GM06990 (cell line): ENCODE measurements at regions not wholly inside any gene's neighbourhood (a gene's known extent, or its start where the extent isn't known, plus 50 kb on each side); places are given as distances from the start of the nearest gene placed in this dataset.

Experiments
- DNase-seq: peaks from one replicate; pipeline ENCODE4 v3.0.0-alpha.2; 2011; ENCODE audit not compliant: insufficient read length; ENCODE audit errors: extremely low read depth
- H3K27me3 ChIP-seq: replicated peaks from 2 replicates; pipeline ENCODE4 v1.6.0; 2011; ENCODE audit warnings: low read length; ENCODE audit not compliant: control insufficient read depth, insufficient read depth
- H3K36me3 ChIP-seq: 2 replicates; pipeline ENCODE4 v1.5.1; 2011; ENCODE audit warnings: low read length; ENCODE audit not compliant: control insufficient read depth, insufficient read depth
- H3K4me3 ChIP-seq: replicated peaks from 2 replicates; pipeline ENCODE4 v1.5.1; 2011; ENCODE audit warnings: low read depth, mild to moderate bottlenecking, control low read depth, low read length
- TF ChIP-seq, protein P1 (sequence below): IDR thresholded peaks from 2 replicates; pipeline ENCODE4 v1.5.1; 2011; ENCODE audit warnings: low read length, control low read depth, mild to moderate bottlenecking, inconsistent platforms; ENCODE audit not compliant: insufficient read depth, poor library complexity, severe bottlenecking

DNA sequence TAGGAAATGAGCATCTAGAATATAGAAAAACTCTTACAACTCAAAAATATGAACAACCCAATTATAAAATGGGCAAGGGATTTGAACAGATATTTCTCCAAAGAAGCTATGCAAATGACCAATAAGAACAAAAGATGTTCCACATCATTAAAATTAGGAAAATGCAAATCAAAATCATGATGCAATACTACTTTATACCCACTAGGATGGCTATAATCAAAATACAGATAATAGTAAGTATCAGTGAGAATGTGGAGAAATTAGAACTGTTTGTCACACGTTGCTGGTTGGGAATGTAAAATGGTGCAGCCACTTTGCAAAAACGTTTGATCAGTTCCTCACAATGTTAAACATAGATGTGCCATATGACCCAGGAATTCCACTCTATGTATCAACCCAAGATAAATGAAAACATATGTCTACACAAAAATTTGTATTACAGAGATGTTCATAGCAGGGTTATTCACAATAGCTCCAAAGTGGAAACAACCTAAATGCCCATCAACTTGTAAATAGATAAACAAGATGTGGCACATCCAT, 558.4 kb downstream of the SLC4A3 start:
- no peaks in the 10 kb centered on the region for H3K27me3 ChIP-seq
- TF ChIP-seq, protein P1, sequence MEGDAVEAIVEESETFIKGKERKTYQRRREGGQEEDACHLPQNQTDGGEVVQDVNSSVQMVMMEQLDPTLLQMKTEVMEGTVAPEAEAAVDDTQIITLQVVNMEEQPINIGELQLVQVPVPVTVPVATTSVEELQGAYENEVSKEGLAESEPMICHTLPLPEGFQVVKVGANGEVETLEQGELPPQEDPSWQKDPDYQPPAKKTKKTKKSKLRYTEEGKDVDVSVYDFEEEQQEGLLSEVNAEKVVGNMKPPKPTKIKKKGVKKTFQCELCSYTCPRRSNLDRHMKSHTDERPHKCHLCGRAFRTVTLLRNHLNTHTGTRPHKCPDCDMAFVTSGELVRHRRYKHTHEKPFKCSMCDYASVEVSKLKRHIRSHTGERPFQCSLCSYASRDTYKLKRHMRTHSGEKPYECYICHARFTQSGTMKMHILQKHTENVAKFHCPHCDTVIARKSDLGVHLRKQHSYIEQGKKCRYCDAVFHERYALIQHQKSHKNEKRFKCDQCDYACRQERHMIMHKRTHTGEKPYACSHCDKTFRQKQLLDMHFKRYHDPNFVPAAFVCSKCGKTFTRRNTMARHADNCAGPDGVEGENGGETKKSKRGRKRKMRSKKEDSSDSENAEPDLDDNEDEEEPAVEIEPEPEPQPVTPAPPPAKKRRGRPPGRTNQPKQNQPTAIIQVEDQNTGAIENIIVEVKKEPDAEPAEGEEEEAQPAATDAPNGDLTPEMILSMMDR, result no peak
- H3K36me3 ChIP-seq, result no peaks in the 10 kb centered on the region
- no peak for DNase-seq
- no peak overlapping the region for H3K4me3 ChIP-seq

DNA sequence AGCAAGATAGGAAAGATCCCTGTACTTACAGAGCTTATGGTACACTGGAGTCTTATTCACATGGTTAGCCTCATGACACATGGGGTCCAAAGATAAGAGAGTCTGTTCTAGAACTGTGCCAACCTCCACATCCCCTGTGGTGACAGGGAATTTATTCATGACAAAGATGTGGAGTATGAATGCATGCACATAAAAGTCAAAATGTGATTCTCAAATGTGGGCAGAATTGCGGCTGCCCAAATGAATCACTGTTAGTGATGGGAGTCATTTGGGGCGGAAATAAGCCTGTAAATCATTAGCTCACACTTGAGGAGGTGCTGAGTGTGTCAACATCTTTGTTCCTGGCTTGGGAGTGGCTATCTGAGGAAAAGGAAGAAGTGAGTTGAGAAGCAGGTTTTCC, 560.6 kb downstream of the SLC4A3 start:
- Histone ChIP-seq H3K27me3 (no peaks in the 10 kb centered on the region), H3K4me3 (no peak overlapping the region), H3K36me3 (no peaks in the 10 kb centered on the region)
- no peak for DNase-seq
- TF ChIP-seq, protein P1, result no peak

DNA sequence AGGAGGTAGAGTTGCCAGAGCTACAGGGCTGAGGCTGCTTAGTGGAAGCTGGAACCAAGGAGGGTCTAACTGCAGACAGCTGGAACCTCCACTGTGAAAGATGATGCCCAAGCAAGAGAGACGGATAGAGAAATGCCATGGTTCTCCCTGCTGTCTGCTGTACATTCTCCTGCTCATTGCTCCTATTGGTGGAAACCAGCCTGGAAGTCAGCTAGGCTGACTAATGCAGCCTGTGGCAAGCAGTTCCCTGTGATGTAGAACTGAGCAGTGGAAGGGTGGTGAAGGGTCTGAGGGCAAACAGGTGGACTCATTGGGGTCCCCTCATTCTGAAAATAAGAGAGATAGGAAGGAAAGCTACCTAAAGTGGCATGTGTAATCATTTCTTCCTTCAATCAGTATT, 563.6 kb downstream of the SLC4A3 start:
- TF ChIP-seq, protein P1, result no peak
- H3K27me3 ChIP-seq, result no peaks in the 10 kb centered on the region
- no peak for DNase-seq

DNA sequence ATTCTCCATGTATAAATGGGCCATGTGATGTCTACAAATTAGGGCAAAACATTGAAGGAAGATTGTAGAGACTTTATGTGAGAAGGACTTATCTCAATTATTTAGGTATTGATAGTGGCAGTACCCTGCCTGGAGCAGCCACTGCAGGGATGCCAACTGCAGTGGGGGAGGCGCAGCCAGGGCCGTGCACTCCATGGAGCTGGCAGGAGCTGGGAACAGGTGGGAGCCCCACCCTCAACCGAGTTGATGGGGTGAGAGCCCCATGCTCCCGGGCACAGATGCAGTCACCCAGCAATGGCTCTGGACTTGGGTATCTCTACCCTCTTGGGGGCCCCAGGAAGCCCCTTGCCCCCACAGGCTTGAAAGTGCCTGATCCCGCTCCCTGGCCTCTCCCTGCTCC, 564.3 kb downstream of the SLC4A3 start:
- Histone ChIP-seq H3K4me3 (no peak overlapping the region), H3K36me3 (no peaks in the 10 kb centered on the region), H3K27me3 (no peaks in the 10 kb centered on the region)
- TF ChIP-seq, protein P1, result no peak
- no peak for DNase-seq

More for the DNA sequence above, 563.6 kb downstream of the SLC4A3 start:
- Histone ChIP-seq H3K4me3 (no peak overlapping the region), H3K36me3 (no peaks in the 10 kb centered on the region)

DNA sequence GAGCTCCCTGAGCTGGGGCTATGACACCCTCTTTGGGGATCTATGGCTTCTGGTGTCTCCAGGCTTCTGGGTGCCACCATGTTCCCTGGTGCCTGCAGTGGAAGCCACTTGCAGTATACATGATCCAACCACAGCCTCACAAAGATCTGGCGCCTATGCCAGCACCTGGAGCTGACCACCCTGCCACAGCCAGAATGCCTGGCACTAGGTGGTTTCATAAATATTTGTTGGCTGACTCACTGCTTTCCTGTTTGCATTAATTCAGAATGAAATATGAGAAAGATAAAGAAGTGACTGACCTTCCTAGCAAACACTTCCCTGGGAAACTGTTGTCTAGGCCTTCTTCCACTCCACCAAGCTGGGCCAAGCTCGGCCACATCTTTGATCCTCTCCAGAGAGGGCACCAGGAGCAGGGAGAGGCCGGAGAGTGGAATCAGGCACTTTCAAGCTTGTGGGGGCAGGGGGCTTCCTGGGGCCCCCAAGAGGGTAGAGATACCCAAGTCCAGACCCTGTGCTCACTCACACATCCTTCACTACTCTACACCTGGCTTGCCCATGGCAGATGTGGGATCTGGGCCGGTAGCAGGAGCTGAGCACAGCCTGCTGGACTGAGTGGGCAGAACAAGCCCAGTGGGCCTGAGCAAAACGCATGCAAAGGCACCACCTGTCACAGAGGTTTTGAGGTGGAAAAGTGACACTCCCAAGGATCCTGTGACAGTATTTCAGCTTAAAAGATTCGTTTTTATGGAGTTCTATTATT, 565.7 kb downstream of the SLC4A3 start:
- H3K4me3 ChIP-seq, result no peak overlapping the region
- TF ChIP-seq, protein P1, result no peak
- H3K27me3 ChIP-seq, result no peaks in the 10 kb centered on the region
- no peak for DNase-seq
- H3K36me3 ChIP-seq, result no peaks in the 10 kb centered on the region
